IMR-90 (cell line): ENCODE measurements at regions not wholly inside any gene's neighbourhood (a gene's known extent, or its start where the extent isn't known, plus 50 kb on each side); places are given as distances from the start of the nearest gene placed in this dataset.

Experiments
- ATAC-seq: fragments of 200-7000 bp; cut with Tn5 transposase; 2 replicates; pipeline ENCODE4 v1.9.1; 2020; ENCODE audit warnings: low read depth, mild to moderate bottlenecking, moderate library complexity
- BruUV-seq: library from RNA; stranded (reverse); fragments of 400-500 nt; replicated peaks from 2 replicates; lab custom pipeline; 2021; lab: Mats Ljungman, UMichigan
- CTCF ChIA-PET: fragments of 300-600 bp; formaldehyde crosslinking; extraction: SDS; loops from one replicate; lab custom pipeline; 2021; ENCODE audit warnings: antibody characterized with exemption; lab: Yijun Ruan, JAX
- POLR2A ChIA-PET: fragments of 300-600 bp; sonication (Branson Sonifier 250); formaldehyde crosslinking; loops from one replicate; lab custom pipeline; 2022; ENCODE audit warnings: antibody characterized with exemption; ENCODE audit not compliant: unreplicated experiment; lab: Charles Lee
- DNase-seq: peaks from one replicate; pipeline ENCODE4 v3.0.0; 2013
- H2AFZ ChIP-seq: replicated peaks from 2 replicates; pipeline ENCODE3; 2013; ENCODE audit warnings: low read length, mild to moderate bottlenecking; ENCODE audit not compliant: poor library complexity
- H2AK5ac ChIP-seq: 2 replicates; pipeline ENCODE4 v1.6.1; 2013; ENCODE audit warnings: low read depth, low read length, inconsistent platforms
- H2AK9ac ChIP-seq: replicated peaks from 2 replicates; pipeline ENCODE3; 2013; ENCODE audit warnings: mild to moderate bottlenecking, low read depth, low read length, moderate library complexity; ENCODE audit not compliant: poor library complexity
- H2BK120ac ChIP-seq: 2 replicates; pipeline ENCODE4 v1.6.1; 2013; ENCODE audit warnings: low read depth, low read length, inconsistent platforms
- H2BK15ac ChIP-seq: 3 replicates; pipeline ENCODE4 v1.6.1; 2013; ENCODE audit warnings: low read depth, low read length, inconsistent platforms
- H2BK20ac ChIP-seq: 2 replicates; pipeline ENCODE4 v1.6.1; 2013; ENCODE audit warnings: low read depth, mild to moderate bottlenecking, inconsistent platforms, low read length, moderate library complexity
- H2BK5ac ChIP-seq: 2 replicates; pipeline ENCODE4 v1.6.1; 2013; ENCODE audit warnings: mild to moderate bottlenecking, low read depth, low read length, inconsistent platforms; ENCODE audit not compliant: poor library complexity, severe bottlenecking
- H3K14ac ChIP-seq: replicated peaks from 2 replicates; pipeline ENCODE4 v1.6.1; 2013; ENCODE audit warnings: low read depth, low read length, inconsistent platforms
- H3K18ac ChIP-seq: 2 replicates; pipeline ENCODE4 v1.6.1; 2013; ENCODE audit warnings: low read depth, low read length, control low read depth
- H3K23ac ChIP-seq: 2 replicates; pipeline ENCODE4 v1.6.1; 2013; ENCODE audit warnings: low read depth, low read length, inconsistent platforms
- H3K27ac ChIP-seq: 2 replicates; pipeline ENCODE4 v1.5.1; 2013; ENCODE audit warnings: mild to moderate bottlenecking, control low read depth, low read length; ENCODE audit not compliant: insufficient read depth
- H3K27me3 ChIP-seq: 2 replicates; pipeline ENCODE4 v1.6.1; 2013; ENCODE audit warnings: low read length; ENCODE audit not compliant: control insufficient read depth, insufficient read depth
- H3K36me3 ChIP-seq: 2 replicates; pipeline ENCODE4 v1.6.1; 2013; ENCODE audit warnings: low read length, mixed read lengths; ENCODE audit not compliant: control insufficient read depth, insufficient read depth
- H3K4ac ChIP-seq: 2 replicates; pipeline ENCODE4 v1.6.1; 2013; ENCODE audit warnings: low read depth, low read length, inconsistent platforms
- H3K4me1 ChIP-seq: 2 replicates; pipeline ENCODE4 v1.6.1; 2013; ENCODE audit warnings: low read length, mixed read lengths; ENCODE audit not compliant: control insufficient read depth, insufficient read depth
- H3K4me2 ChIP-seq: 2 replicates; pipeline ENCODE4 v1.6.1; 2013; ENCODE audit warnings: low read depth, mild to moderate bottlenecking, control low read depth, low read length, moderate library complexity
- H3K4me3 ChIP-seq: 2 replicates; pipeline ENCODE4 v1.5.1; 2013; ENCODE audit warnings: low read depth, mild to moderate bottlenecking, control low read depth, low read length, moderate library complexity; ENCODE audit not compliant: insufficient read depth
- H3K56ac ChIP-seq: 2 replicates; pipeline ENCODE4 v1.6.1; 2013; ENCODE audit warnings: low read length, inconsistent platforms; ENCODE audit not compliant: insufficient read depth; ENCODE audit errors: extremely low read depth
- H3K79me1 ChIP-seq, 2 experiments: 2 replicates each; pipeline ENCODE4 v1.6.1; 2013; ENCODE audit warnings: low read length in 2 of 2, inconsistent platforms in 1 of 2, low read depth in 1 of 2
- H3K9ac ChIP-seq: 2 replicates; pipeline ENCODE4 v1.6.1; 2013; ENCODE audit warnings: low read depth, low read length, control low read depth
- H3K9me1 ChIP-seq: 2 replicates; pipeline ENCODE4 v1.6.1; 2013; ENCODE audit warnings: low read length, inconsistent platforms; ENCODE audit not compliant: insufficient read depth
- H3K9me3 ChIP-seq: 2 replicates; pipeline ENCODE4 v1.6.1; 2013; ENCODE audit warnings: low read length; ENCODE audit not compliant: control insufficient read depth, insufficient read depth
- H4K20me1 ChIP-seq: 2 replicates; pipeline ENCODE4 v1.6.1; 2013; ENCODE audit warnings: low read length, inconsistent platforms; ENCODE audit not compliant: insufficient read depth
- H4K5ac ChIP-seq: 2 replicates; pipeline ENCODE4 v1.6.1; 2013; ENCODE audit warnings: mild to moderate bottlenecking, low read depth, low read length, control low read depth
- H4K8ac ChIP-seq, 2 experiments: 2 replicates each; pipeline ENCODE4 v1.6.1; 2013; ENCODE audit warnings: low read depth in 2 of 2, low read length in 2 of 2, control low read depth in 1 of 2, inconsistent platforms in 1 of 2
- H4K91ac ChIP-seq: 2 replicates; pipeline ENCODE4 v1.6.1; 2013; ENCODE audit warnings: low read depth, low read length, inconsistent platforms; ENCODE audit not compliant: insufficient read depth
- BHLHE40 ChIP-seq: fragments of 150-350 bp; IDR thresholded peaks from 2 replicates; pipeline ENCODE4 v1.6.1; 2016; ENCODE audit warnings: mild to moderate bottlenecking, low read depth, low read length
- CEBPB ChIP-seq: IDR thresholded peaks from 2 replicates; pipeline ENCODE4 v1.6.1; 2012; ENCODE audit warnings: low read depth, low read length, improper control_type of control experiment
- CHD1 ChIP-seq: IDR thresholded peaks from 2 replicates; pipeline ENCODE4 v1.6.1; 2012; ENCODE audit warnings: low read depth, low read length, improper control_type of control experiment
- CTCF ChIP-seq: conservative IDR thresholded peaks from 2 replicates; pipeline ENCODE4 v1.5.1; 2012; ENCODE audit warnings: mild to moderate bottlenecking, low read depth, low read length, improper control_type of control experiment
- ELK1 ChIP-seq: fragments of 150-350 bp; IDR thresholded peaks from 2 replicates; pipeline ENCODE4 v1.6.1; 2016; ENCODE audit warnings: low read depth, mild to moderate bottlenecking, low read length, moderate library complexity, borderline replicate concordance
- FOS ChIP-seq: fragments of 150-350 bp; IDR thresholded peaks from 2 replicates; pipeline ENCODE4 v1.6.1; 2016; ENCODE audit warnings: low read depth, low read length
- MAFK ChIP-seq: IDR thresholded peaks from 2 replicates; pipeline ENCODE4 v1.6.1; 2012; ENCODE audit warnings: low read depth, low read length, improper control_type of control experiment
- MAZ ChIP-seq: IDR thresholded peaks from 2 replicates; pipeline ENCODE4 v1.6.1; 2012; ENCODE audit warnings: low read depth, mild to moderate bottlenecking, low read length, improper control_type of control experiment, moderate library complexity, borderline replicate concordance
- MXI1 ChIP-seq: IDR thresholded peaks from 2 replicates; pipeline ENCODE4 v1.6.1; 2012; ENCODE audit warnings: low read depth, mild to moderate bottlenecking, low read length, moderate library complexity, borderline replicate concordance
- NFE2L2 ChIP-seq: fragments of 150-350 bp; IDR thresholded peaks from 2 replicates; pipeline ENCODE4 v1.6.1; 2016; ENCODE audit warnings: low read depth, mild to moderate bottlenecking, low read length
- POLR2A ChIP-seq: IDR thresholded peaks from 2 replicates; pipeline ENCODE4 v1.6.1; 2012; ENCODE audit warnings: mild to moderate bottlenecking, low read depth, low read length
- RAD21 ChIP-seq: IDR thresholded peaks from 2 replicates; pipeline ENCODE4 v1.6.1; 2012; ENCODE audit warnings: low read length, improper control_type of control experiment
- RCOR1 ChIP-seq: IDR thresholded peaks from 2 replicates; pipeline ENCODE4 v1.6.1; 2012; ENCODE audit warnings: mild to moderate bottlenecking, low read length, improper control_type of control experiment; ENCODE audit not compliant: insufficient replicate concordance
- RFX5 ChIP-seq: IDR thresholded peaks from 2 replicates; pipeline ENCODE4 v1.8.0; 2012; ENCODE audit warnings: low read depth, mild to moderate bottlenecking, low read length, moderate library complexity
- SMC3 ChIP-seq: fragments of 150-350 bp; IDR thresholded peaks from 2 replicates; pipeline ENCODE4 v1.6.1; 2016; ENCODE audit warnings: low read depth, mild to moderate bottlenecking, antibody characterized with exemption, low read length, moderate library complexity
- USF2 ChIP-seq: fragments of 150-350 bp; IDR thresholded peaks from 2 replicates; pipeline ENCODE4 v1.6.1; 2017; ENCODE audit warnings: mild to moderate bottlenecking, antibody characterized with exemption, low read length, low read depth
- WGBS, 2 experiments: methylation state at CpG; one replicate each; pipeline versions ENCODE4 v1.1.5 to v1.1.7; 2013; ENCODE audit warnings: missing lambda C conversion rate in 2 of 2; ENCODE audit not compliant: insufficient read length in 1 of 2; ENCODE audit errors: extremely low coverage in 2 of 2; 5-methylcytosine and 5-hydroxymethylcytosine counted together
- dilution Hi-C: fragments of 300-500 bp; cut with HindIII; formaldehyde crosslinking; loops from one replicate; pipeline ENCODE4 v1.14.3; 2018; ENCODE audit warnings: low sequenced_read_pairs; ENCODE audit not compliant: unreplicated experiment
- in situ Hi-C: fragments of 300-500 bp; cut with MboI; formaldehyde crosslinking; loops from 3 replicates; pipeline ENCODE4 v1.14.3; 2019; ENCODE audit warnings: low sequenced_read_pairs, inconsistent platforms, mixed read lengths
- intact Hi-C: fragments of 100-400 bp; cut with micrococcal nuclease; formaldehyde crosslinking; loops from 2 replicates; pipeline ENCODE4 v1.10.0; 2022

GRCh38 chr6:92126088-92126487 lies 1293.3 kb downstream of the EPHA7 start:
- H2AFZ ChIP-seq: no peak overlapping the region
- no peak overlapping the region for H3K9ac ChIP-seq
- intact Hi-C loops: no loop called here
- no peak for ATAC-seq
- H3K18ac ChIP-seq: no peak overlapping the region
- dilution Hi-C loops: no loop called here
- H2BK15ac ChIP-seq: no peak overlapping the region
- H4K20me1 ChIP-seq: no peaks in the 10 kb centered on the region
- no peak overlapping the region for H3K4me2 ChIP-seq
- WGBS, 2 experiments: 80% methylated on average over 2 of the region's 4 CpGs; no CpG with 5 or more reads in 1 of the 2 experiments
- TF ChIP-seq CEBPB (no peak), MAZ (no peak), RAD21 (no peak), FOS (no peak), RCOR1 (no peak), POLR2A (no peak), MAFK (no peak), NFE2L2 (no peak), ELK1 (no peak), USF2 (no peak), RFX5 (no peak), BHLHE40 (no peak), CHD1 (no peak), MXI1 (no peak), CTCF (no peak), SMC3 (no peak)
- BruUV-seq: no TSS peak
- H4K8ac ChIP-seq: no peak overlapping the region
- no peaks in the 10 kb centered on the region for H3K36me3 ChIP-seq
- no peak overlapping the region for H3K4me3 ChIP-seq
- no peak overlapping the region for H3K27ac ChIP-seq
- no peaks in the 10 kb centered on the region for H3K9me1 ChIP-seq
- ChIA-PET CTCF (interaction anchor here (2.0 kb wide), 1 partner anchor 1045 kb away, joined by 6 read pairs; no protein-coding TSS in a partner anchor), POLR2A (no interaction called here)
- no peaks in the 10 kb centered on the region for H3K79me1 ChIP-seq
- DNase-seq: no peak
- H2BK20ac ChIP-seq: no peak overlapping the region
- H3K4me1 ChIP-seq: no peaks in the 10 kb centered on the region
- H3K9me3 ChIP-seq: no peaks in the 10 kb centered on the region
- no peak overlapping the region for H3K23ac ChIP-seq
- in situ Hi-C loops: no loop called here
- H2BK120ac ChIP-seq: no peak overlapping the region
- no peak overlapping the region for H3K14ac ChIP-seq
- H2AK5ac ChIP-seq: no peak overlapping the region
- H4K5ac ChIP-seq: no peak overlapping the region
- H4K91ac ChIP-seq: no peak overlapping the region
- no peaks in the 10 kb centered on the region for H3K27me3 ChIP-seq
- no peak overlapping the region for H3K56ac ChIP-seq
- H2BK5ac ChIP-seq: no peak overlapping the region
- H2AK9ac ChIP-seq: no peak overlapping the region
- no peak overlapping the region for H3K4ac ChIP-seq
